ENCODE measurements at regions not wholly inside any gene's neighbourhood (a gene's known extent, or its start where the extent isn't known, plus 50 kb on each side); places are given as distances from the start of the nearest gene placed in this dataset.

- DNase-seq (ENCODE audit: low spot score): no peak
Measured at GRCh38 chr4:125951261-125951887, 636.6 kb downstream of the FAT4 start.

DNA sequence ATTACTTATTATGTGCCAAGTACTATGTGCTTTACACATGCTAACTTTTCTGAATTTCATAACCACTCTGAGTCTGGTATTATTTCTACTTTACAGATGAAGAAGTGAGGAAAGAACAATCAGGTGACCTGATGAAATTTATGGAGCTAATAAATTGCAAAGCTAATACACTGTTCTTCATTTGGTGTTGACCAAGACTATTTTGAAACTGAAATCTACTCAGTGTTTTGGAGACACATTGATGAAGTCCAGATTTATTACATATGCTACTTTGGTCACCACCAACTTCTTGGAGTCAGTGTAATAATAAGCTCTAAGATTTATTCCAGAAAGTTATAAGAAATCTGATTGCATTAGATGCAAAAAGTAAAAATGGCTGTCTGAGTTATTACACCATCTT is 637.9 kb downstream of the FAT4 start:
- no peak for DNase-seq (ENCODE audit: low spot score)

DNA sequence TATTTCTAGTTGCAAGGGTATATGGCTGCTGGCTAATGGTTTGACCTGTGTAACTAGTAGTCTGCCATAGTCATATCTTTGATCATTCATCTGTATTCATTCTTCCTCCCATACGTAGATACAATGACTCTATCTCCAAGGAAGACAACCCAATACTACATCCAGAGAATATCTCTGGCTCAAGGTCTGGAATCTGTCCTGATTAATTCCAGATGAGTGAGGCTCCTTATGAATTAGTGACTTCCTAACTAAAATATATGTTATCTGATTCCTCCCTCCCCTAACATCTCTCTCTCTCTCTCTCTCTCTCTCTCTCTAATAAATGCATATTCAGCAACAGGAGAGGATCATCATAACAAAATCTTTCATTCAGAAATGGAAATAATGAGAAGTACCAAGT is 641.5 kb downstream of the FAT4 start:
- no peak for DNase-seq (ENCODE audit: low spot score)

GRCh38 chr4:125958519-125958918 is 643.8 kb downstream of the FAT4 start:
- DNase-seq (ENCODE audit: low spot score): no peak

DNA sequence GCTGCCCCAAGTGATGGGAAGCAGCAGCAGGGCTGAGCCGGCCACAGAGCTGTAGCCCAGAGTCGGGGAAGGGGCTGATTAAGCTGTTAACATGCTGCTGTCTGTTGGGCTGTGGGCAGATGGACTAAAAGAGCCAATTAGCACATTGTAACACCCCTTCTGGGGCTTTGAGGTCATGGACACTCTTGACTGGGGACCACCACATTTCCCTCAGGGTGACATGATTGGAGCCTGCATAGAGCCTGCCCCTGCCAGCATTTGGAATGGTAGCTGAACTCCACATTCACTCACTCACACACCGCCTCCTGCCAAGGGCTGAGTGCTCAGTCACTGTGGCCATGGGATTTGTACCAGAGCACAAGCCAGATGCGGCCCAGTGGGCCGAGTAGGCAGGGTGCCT is 646.9 kb downstream of the FAT4 start:
- DNase-seq (ENCODE audit: low spot score): no peak

DNA sequence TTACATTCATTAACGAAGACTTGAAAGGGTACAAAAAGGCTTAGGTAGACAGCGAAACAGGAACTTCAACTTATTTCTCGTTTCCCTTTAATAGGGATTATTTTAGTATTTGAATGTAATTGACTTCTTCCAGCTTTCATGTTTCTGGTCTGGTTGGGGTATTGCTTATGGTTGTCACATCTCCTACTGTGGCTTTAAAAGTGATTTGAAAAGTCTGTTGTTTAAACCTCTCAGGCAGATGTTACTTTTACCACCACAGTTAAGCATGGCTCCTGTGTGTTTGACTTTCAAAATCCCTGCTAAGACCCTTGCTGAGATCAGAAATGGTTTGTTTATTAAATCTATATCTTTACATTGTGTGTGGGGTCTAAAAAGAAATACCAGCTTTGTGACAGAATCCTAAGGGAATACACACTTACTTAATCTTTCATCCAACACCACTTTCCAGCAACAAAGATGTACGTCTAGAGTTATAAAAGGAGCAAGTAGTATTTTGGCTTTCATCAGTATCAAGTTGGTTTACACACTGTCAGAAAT is 661.2 kb downstream of the FAT4 start:
- DNase-seq (ENCODE audit: low spot score): no peak

GRCh38 chr4:125979950-125980349 is 665.2 kb downstream of the FAT4 start:
- DNase-seq (ENCODE audit: low spot score): no peak

GRCh38 chr4:125983168-125983567 is 668.4 kb downstream of the FAT4 start:
- DNase-seq (ENCODE audit: low spot score): no peak

- no peak for DNase-seq (ENCODE audit: low spot score)
Measured at GRCh38 chr4:125985856-125986255, 671.1 kb downstream of the FAT4 start.

DNA sequence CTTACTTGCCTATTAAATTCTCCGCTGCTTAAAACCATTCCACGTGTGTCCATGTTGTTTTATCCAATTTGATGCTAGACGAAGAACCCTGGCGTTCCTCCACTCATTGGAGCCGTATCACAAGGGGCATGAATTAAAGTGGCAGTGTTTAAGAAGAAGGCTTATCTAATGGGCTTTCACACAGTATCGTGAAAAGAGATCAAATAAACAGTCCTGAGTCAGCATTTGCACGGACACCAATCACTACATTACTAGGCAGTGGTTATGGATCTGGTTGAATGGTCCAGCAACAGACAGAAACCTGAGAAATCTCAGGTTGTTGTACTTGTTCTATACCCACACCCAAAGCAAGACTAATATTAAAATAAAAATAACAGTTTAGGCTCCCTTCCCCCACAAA is 671.6 kb downstream of the FAT4 start:
- DNase-seq (ENCODE audit: low spot score): no peak

GRCh38 chr4:125988464-125988863 is 673.7 kb downstream of the FAT4 start:
- no peak for DNase-seq (ENCODE audit: low spot score)

DNA sequence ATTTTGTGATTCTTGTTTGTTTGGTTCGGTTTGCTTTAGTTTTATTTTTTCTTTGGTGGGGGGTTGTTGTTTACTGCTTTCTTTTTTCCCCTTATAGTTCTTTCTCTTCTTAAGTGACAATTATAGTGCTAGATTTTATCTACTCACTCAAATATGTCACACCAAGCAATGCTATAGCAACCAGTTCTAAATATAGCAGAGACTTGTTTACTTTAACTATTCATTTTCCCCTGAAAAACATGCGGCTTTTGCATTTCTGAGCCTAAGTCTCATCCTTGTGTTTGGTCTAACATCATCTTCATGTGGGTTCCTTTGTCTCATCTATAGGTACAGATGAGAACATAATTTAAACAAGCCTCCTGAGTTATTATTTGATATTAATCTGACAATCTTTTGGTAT is 676.6 kb downstream of the FAT4 start:
- DNase-seq (ENCODE audit: low spot score): no peak

- no peak for DNase-seq (ENCODE audit: low spot score)
Measured at GRCh38 chr4:125992891-125993290, 678.1 kb downstream of the FAT4 start.

DNA sequence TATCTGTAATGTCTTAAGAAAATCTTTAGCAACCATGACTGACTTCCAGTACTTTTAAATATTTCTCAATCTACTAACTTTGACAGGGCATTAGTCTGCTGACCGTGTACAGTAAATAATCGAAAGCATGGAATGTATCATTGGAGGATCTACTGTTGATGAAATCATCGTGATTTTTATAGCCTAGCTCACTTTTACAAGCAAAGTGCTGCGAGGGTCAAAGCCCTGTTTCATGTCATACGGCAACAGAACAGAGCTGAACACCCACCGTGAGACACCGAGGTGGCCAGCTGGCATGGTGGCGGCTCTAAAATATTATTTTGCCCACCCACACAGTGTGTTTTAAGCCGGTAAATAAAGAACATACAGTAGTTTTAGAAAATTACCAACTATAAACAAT is 679.3 kb downstream of the FAT4 start:
- no peak for DNase-seq (ENCODE audit: low spot score)

DNA sequence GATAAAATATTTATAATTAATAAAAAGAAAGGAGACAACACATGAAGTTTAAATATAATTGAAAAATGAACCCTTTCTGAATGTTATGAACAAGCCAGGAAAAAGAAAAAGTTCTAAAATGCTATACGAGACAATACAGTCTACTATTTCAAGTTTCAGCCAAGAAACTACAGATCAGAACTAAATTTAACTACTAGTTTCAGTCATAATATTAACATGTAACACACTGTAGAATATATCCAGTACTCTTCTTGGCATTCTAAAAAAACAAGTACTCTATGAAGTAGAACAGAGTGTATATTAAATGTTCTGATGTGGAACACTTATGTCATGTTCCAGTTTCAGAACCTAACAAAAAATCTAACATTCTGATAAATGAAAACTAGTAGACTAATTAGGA is 679.7 kb downstream of the FAT4 start:
- DNase-seq (ENCODE audit: low spot score): no peak

GRCh38 chr4:126004941-126005340 is 690.2 kb downstream of the FAT4 start:
- peak; percentile 49 for DNase-seq (ENCODE audit: low spot score)

DNA sequence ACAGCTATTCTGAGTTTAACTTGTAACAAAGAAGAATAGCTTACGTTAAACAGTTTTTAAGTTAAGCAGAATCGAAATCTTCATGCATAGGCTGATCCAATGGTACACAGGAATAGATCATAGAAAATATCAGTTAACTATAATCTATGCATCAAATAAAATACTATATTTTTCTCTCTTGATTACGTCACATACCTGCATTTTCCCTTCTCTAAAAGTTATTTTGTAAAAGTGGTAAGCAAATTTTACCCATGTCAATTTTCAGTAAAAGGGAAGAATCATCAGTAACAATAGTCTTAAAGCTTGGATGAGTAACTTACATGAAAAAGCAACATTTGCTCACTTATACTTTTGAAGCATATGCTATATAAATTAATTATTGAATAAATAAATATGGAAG is 692.4 kb downstream of the FAT4 start:
- no peak for DNase-seq (ENCODE audit: low spot score)

GRCh38 chr4:126012691-126013290 is 698.0 kb downstream of the FAT4 start:
- no peak for DNase-seq (ENCODE audit: low spot score)

DNA sequence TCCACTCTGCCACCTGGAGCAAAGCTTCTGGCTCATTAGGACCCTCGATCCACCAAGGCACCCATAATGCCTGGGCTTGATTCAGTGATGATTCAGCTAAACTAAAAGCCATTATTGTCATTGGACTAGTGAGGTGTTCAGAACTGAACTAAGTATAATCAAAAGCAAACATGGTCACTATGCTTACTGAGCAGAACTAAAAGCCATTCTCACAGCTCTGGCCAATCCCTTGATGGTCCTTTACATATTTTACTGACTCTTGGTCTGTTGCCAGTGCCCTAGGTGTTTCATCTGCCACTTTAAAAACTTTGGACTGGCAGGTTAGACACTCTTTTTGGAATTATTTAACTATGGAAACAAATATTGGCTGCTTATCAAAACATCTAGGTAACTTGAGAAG is 703.5 kb downstream of the FAT4 start:
- no peak for DNase-seq (ENCODE audit: low spot score)

- DNase-seq (ENCODE audit: low spot score): no peak
Measured at GRCh38 chr4:126023896-126024295, 709.1 kb downstream of the FAT4 start.

- DNase-seq (ENCODE audit: low spot score): no peak
Measured at GRCh38 chr4:126027601-126028000, 712.8 kb downstream of the FAT4 start.

DNA sequence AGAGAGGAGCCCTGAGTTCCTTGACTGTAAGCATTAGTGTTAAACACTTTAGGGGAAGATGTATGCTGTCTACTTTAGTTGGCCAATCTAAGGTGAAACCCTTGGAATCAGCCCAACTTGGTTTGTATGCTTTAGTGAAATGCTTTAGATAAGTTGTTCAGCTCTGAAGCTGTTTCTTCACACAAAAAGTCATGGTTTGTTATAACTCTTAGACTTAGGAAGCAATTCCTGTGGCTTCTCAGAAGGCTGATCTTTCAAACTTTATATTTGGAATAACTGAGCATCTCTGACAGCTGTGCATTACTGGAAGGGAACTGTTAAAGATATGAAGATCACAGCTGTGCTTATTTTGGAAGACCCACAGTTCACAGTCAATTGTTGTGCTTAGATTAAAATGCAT is 714.1 kb downstream of the FAT4 start:
- no peak for DNase-seq (ENCODE audit: low spot score)

DNA sequence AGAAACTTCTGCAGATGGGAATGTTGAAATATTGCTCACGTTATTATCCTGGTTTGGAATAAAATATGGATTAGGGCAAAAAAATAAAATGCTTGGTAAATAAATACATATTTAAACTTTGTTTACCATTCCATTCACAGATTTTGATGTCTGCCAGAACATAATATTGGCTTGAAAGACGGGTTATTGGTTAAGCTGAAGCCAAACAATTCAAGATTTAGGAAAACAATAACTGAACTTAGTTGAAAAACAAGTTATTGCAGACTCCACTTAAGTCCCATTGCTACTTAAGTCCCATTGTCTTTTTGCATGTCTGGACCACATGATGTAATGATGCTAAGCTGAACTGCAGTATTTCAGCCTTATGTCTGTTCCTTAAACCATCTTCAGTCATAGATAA is 722.5 kb downstream of the FAT4 start:
- DNase-seq (ENCODE audit: low spot score): no peak

DNA sequence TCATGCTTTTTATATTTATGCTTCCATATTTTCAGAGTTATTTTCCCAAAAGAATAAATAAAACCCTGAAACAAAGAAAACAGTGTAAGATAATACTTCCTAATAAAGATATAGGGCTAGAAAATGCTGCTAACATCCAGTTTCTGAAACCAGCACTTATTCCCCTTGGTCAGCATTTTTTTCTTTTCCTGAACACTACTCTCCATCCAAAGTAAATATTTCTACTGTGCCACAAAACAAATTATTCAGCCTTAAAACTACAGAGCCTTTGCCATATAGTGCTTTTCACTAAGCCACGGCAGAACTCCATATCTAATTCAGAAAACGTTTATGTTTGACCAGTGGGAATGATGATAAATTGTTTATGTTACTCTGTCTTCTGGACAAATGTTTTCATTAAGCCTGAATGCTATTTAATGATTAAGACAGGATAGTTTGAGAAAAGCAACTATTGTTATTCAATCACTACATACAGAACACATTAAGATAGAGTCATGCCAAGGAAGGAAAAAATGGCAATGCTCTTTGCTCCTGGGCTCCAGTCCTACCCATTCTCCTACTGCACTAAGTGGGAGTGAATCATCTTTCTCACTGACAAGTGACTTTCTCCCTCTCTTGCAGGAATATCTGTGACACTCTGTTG is 723.9 kb downstream of the FAT4 start:
- DNase-seq (ENCODE audit: low spot score): no peak
